ENCODE measurements at regions not wholly inside any gene's neighbourhood (a gene's known extent, or its start where the extent isn't known, plus 50 kb on each side); places are given as distances from the start of the nearest gene placed in this dataset.
A peak's percentile ranks its signal among the peaks of the same experiment; 100 is the strongest.

GRCh38 chr21:41086569-41086968 is 81.4 kb upstream of the BACE2 start:
- DNase-seq: no peak

- peak; percentile 58 for DNase-seq
These were observed 77.0 kb upstream of the BACE2 start for GRCh38 chr21:41090981-41091380.

DNA sequence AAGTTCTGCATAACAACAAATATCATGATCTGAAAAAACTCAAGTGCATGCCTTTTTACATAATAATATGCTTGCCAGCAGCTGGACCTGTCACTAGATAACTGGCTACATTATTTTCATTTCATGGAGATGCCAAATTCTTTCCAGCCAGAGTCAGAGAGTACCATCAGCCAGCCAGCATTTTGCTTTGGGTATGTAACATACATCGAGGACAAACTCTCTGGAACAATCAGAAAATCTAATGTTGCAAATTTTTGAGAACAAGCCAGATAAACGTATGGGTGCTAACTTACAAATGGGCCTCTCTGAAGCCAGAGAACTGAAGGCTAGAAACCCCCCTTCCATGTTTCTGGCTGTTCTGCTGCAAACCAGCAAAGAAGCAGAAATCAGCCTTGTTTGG is 76.3 kb upstream of the BACE2 start:
- DNase-seq: no peak

DNA sequence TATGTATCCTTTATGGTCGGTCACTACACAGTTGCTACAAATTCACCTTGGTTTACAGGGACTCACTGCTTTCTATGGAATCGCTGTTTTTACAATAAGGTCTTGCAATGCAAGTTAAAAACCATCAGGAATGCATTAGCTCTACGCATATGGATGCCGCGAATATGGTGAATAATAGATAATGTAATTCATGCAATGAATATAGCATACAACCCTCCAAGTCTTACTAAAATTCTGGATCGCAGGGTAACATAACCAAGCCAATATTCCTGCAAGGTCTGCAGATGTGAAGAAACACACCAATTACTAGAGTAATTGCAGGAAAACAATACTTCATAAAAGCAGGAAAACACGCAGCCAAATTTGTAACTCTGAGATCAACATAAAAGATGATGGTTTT is 75.6 kb upstream of the BACE2 start:
- no peak for DNase-seq

GRCh38 chr21:41095983-41096382 is 72.0 kb upstream of the BACE2 start:
- DNase-seq: no peak

GRCh38 chr21:41098076-41098475 is 69.9 kb upstream of the BACE2 start:
- DNase-seq: no peak

DNA sequence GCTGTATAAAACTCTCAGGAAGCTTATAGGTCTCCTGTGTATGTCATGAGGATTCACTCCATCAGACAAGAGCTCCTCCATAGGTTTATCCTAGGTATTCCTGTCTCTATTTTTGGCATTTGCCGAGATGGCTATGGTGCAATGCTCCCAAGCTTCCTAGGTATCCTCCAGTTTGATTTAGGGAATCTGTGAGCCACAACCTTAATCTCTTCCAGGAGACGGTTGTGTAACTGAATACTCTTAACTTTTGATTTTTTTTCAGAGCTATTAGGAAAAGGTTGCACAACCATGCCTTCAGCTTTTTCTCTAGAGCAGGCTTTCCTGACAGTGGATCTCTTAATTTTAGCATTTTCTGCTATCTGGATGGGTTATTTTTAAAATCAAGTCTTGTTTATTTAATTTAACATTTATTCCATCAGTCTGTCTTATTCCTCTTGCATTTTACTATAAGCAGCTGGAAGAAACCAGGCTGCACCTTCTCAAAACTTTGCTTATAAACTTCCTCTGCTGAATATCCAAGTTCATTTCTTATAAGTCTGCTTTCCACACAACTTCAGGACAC is 69.4 kb upstream of the BACE2 start:
- no peak for DNase-seq

DNA sequence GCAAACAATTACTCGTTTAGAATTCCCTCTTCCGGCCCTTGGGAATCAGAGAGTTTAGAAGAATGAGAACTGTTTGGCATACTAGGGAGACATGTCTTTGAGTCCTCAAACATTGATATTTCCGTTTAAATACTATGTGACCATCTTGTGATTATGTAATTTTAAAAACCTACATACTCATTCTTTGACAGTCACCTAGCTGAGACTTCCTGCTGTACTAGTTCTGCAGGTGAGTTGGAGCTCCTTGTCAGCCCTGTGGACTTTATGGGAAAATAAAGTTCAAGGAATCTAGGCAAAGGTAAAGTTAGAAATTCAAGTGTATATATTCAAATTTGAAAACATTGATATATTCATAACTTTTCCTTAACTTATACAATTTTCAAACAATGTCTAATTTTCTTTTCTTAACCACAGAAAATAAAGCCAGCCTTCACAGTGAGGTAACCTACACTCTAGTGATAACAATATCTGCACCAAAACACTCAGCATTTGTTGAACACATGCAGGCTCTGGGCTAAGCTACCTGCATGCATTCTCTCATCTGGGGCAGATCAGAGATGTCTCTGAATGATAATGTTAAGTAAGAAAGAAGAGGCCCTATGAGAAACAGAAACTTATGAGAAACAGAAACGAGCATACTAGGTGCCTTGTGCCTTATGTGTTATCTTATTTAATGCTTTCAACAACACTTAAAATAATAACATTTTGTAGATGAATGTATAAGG is 67.0 kb upstream of the BACE2 start:
- DNase-seq: no peak

- no peak for DNase-seq
These were observed 65.7 kb upstream of the BACE2 start for GRCh38 chr21:41102281-41102680.

DNA sequence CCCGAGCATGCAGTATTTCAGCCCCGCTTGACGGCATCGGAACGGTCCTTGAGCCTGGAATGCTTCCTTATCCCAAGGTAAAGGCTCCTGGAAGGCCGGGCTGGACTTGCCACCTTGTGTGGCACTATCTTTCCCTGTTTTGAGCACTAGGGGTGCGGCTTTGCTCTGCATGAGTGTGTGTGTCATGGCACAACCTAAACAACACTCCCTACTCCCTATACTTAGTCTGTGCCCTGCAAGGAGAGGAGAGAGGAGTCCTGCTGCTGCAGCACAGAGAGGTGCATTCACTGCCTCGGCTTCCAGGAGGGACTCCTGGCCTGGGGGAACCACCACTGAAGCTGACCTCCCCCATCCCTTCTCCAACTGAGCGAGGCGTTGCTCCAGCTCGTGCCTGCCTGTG is 60.4 kb upstream of the BACE2 start:
- DNase-seq: no peak

GRCh38 chr21:41108668-41109585 is 59.0 kb upstream of the BACE2 start:
- DNase-seq: no peak

GRCh38 chr21:41110161-41110560 is 57.8 kb upstream of the BACE2 start:
- DNase-seq: no peak

GRCh38 chr21:41110664-41111063 is 57.3 kb upstream of the BACE2 start:
- DNase-seq: no peak

DNA sequence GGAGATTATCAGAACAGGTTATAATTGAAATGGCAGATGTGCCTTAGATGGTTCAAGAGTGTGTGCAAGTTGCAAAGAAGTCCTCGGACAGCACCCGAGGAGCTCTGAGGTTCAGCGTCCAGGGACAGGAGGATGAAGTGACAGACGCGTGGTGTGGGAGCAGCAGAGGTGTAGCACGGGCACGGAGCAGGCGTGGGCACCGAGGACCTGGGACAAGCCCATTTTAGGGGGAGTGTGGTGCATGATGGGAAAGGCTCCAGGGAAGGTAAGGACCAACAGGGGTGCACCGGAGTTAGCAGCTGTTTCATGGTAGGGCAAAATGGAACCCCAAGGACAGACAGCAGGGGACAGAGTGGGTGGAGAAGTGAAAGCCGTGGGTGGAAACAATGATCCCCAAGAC is 56.3 kb upstream of the BACE2 start:
- DNase-seq: no peak

- no peak for DNase-seq
These were observed 54.9 kb upstream of the BACE2 start for GRCh38 chr21:41112740-41113692.

- DNase-seq: no peak
These were observed 52.1 kb upstream of the BACE2 start for GRCh38 chr21:41115851-41116250.
